HG03039 (cell line): ENCODE measurements at regions not wholly inside any gene's neighbourhood (a gene's known extent, or its start where the extent isn't known, plus 50 kb on each side); places are given as distances from the start of the nearest gene placed in this dataset.

ENCODE experiments used
- ATAC-seq: cut with Tn5 transposase; IDR thresholded peaks from one replicate; pipeline ENCODE4 v1.9.1; 2021; ENCODE audit warnings: mild to moderate bottlenecking, moderate library complexity; ENCODE audit not compliant: unreplicated experiment

- no peak for ATAC-seq
These were observed 432.2 kb downstream of the PIK3R1 start for GRCh38 chr5:68647743-68648142.

- ATAC-seq: no peak
These were observed 433.6 kb downstream of the PIK3R1 start for GRCh38 chr5:68648944-68649857.

- no peak for ATAC-seq
These were observed 437.0 kb downstream of the PIK3R1 start for GRCh38 chr5:68652534-68652965.

- no peak for ATAC-seq
These were observed 437.9 kb downstream of the PIK3R1 start for GRCh38 chr5:68653471-68653870.

- no peak for ATAC-seq
These were observed 436.5 kb upstream of the SLC30A5 start for GRCh38 chr5:68657055-68657961.

- no peak for ATAC-seq
These were observed 434.9 kb upstream of the SLC30A5 start for GRCh38 chr5:68658810-68659372.

- ATAC-seq: no peak
These were observed 433.9 kb upstream of the SLC30A5 start for GRCh38 chr5:68659881-68660280.

GRCh38 chr5:68661237-68661636 lies 432.6 kb upstream of the SLC30A5 start:
- ATAC-seq: peak; percentile 67

GRCh38 chr5:68662804-68663307 lies 431.0 kb upstream of the SLC30A5 start:
- ATAC-seq: no peak

- ATAC-seq: no peak
These were observed 423.8 kb upstream of the SLC30A5 start for GRCh38 chr5:68669864-68670575.

GRCh38 chr5:68673106-68673822 lies 420.6 kb upstream of the SLC30A5 start:
- ATAC-seq: no peak

GRCh38 chr5:68673823-68674180 lies 420.0 kb upstream of the SLC30A5 start:
- no peak for ATAC-seq

- no peak for ATAC-seq
These were observed 414.8 kb upstream of the SLC30A5 start for GRCh38 chr5:68679041-68679440.

- no peak for ATAC-seq
These were observed 413.4 kb upstream of the SLC30A5 start for GRCh38 chr5:68680366-68680765.

GRCh38 chr5:68681929-68682328 lies 411.9 kb upstream of the SLC30A5 start:
- ATAC-seq: no peak

GRCh38 chr5:68682400-68683160 lies 411.2 kb upstream of the SLC30A5 start:
- no peak for ATAC-seq

- ATAC-seq: no peak
These were observed 410.2 kb upstream of the SLC30A5 start for GRCh38 chr5:68683632-68684036.

GRCh38 chr5:68685863-68686262 lies 408.0 kb upstream of the SLC30A5 start:
- ATAC-seq: no peak

GRCh38 chr5:68688547-68688946 lies 405.3 kb upstream of the SLC30A5 start:
- no peak for ATAC-seq
